Activated CD8-positive, alpha-beta memory T cell treated with anti-CD3 and anti-CD28 coated beads, Interleukin-2, amount 10 ng/mL, durations not matched to agents 7 days and 5 days (primary cell): ENCODE measurements at regions not wholly inside any gene's neighbourhood (a gene's known extent, or its start where the extent isn't known, plus 50 kb on each side); places are given as distances from the start of the nearest gene placed in this dataset.
"Not testable (repeated sequence)": the region's sequence is repeated elsewhere in the genome, so short reads cannot be mapped to it uniquely, and the experiment has no call there.

ENCODE experiments used
- ATAC-seq: fragments of 150-1000 bp; cut with Tn5 transposase; one replicate; pipeline ENCODE4 v1.10.0; 2021; ENCODE audit warnings: moderate library complexity
- CTCF ChIA-PET: fragments of 350-600 bp; sonication (Branson Sonifier 250); formaldehyde crosslinking; loops from one replicate; lab custom pipeline; 2021; ENCODE audit warnings: antibody characterized with exemption; lab: Charles Lee
- DNase-seq: peaks from one replicate; pipeline ENCODE4 v3.0.0-alpha.2; 2020
- H3K27ac Mint-ChIP-seq: one replicate; pipeline ENCODE4 v1.8.0; 2021; ENCODE audit warnings: mild to moderate bottlenecking, mixed read lengths
- H3K27me3 Mint-ChIP-seq: one replicate; pipeline ENCODE4 v1.8.0; 2021; ENCODE audit warnings: mixed read lengths
- H3K36me3 Mint-ChIP-seq: one replicate; pipeline ENCODE4 v1.8.0; 2021; ENCODE audit warnings: mild to moderate bottlenecking, mixed read lengths
- H3K4me1 Mint-ChIP-seq: one replicate; pipeline ENCODE4 v1.8.0; 2021; ENCODE audit warnings: mixed read lengths
- H3K4me3 Mint-ChIP-seq: one replicate; pipeline ENCODE4 v1.8.0; 2021; ENCODE audit warnings: mild to moderate bottlenecking, moderate library complexity, mixed read lengths
- H3K9me3 Mint-ChIP-seq: one replicate; pipeline ENCODE4 v1.8.0; 2022; ENCODE audit warnings: low read depth, mixed read lengths

- Mint-ChIP-seq H3K27ac (no peak overlapping the region), H3K4me1 (no peaks in the 10 kb centered on the region), H3K4me3 (no peak overlapping the region), H3K9me3 (peaks cover 2% of the 10 kb centered on the region), H3K27me3 (no peaks in the 10 kb centered on the region), H3K36me3 (no peaks in the 10 kb centered on the region)
- CTCF ChIA-PET, result no interaction called here
- DNase-seq (no peak), ATAC-seq (no peak)
Measured at GRCh38 chr16:86885139-86885538, 306.8 kb downstream of the FOXL1 start.

- DNase-seq (no peak), ATAC-seq (no peak)
- peaks cover 2% of the 10 kb centered on the region for H3K9me3 Mint-ChIP-seq
- no peak overlapping the region for H3K27ac Mint-ChIP-seq
- CTCF ChIA-PET, result no interaction called here
- H3K4me1 Mint-ChIP-seq, result no peaks in the 10 kb centered on the region
- no peaks in the 10 kb centered on the region for H3K36me3 Mint-ChIP-seq
- H3K27me3 Mint-ChIP-seq, result no peaks in the 10 kb centered on the region
- no peak overlapping the region for H3K4me3 Mint-ChIP-seq
Measured at GRCh38 chr16:86886651-86887050, 308.3 kb downstream of the FOXL1 start.

- no peak for DNase-seq
- H3K4me3 Mint-ChIP-seq, result no peak overlapping the region
- H3K27me3 Mint-ChIP-seq, result no peaks in the 10 kb centered on the region
- no peaks in the 10 kb centered on the region for H3K36me3 Mint-ChIP-seq
- H3K9me3 Mint-ChIP-seq, result peaks cover 2% of the 10 kb centered on the region
- CTCF ChIA-PET, result no interaction called here
- no peak for ATAC-seq
- H3K27ac Mint-ChIP-seq, result no peak overlapping the region
- H3K4me1 Mint-ChIP-seq, result no peaks in the 10 kb centered on the region
Measured at GRCh38 chr16:86887416-86887815, 309.1 kb downstream of the FOXL1 start.

- Mint-ChIP-seq H3K4me3 (no peak overlapping the region), H3K27me3 (no peaks in the 10 kb centered on the region), H3K9me3 (peaks cover 2% of the 10 kb centered on the region), H3K27ac (no peak overlapping the region), H3K36me3 (no peaks in the 10 kb centered on the region), H3K4me1 (no peaks in the 10 kb centered on the region)
- no peak for ATAC-seq
- DNase-seq, result no peak
- CTCF ChIA-PET, result no interaction called here
Measured at GRCh38 chr16:86888231-86889053, 310.1 kb downstream of the FOXL1 start.

- DNase-seq, H3K9me3 Mint-ChIP-seq, H3K27me3 Mint-ChIP-seq, H3K36me3 Mint-ChIP-seq, H3K4me1 Mint-ChIP-seq, CTCF ChIA-PET, ATAC-seq, H3K27ac Mint-ChIP-seq, H3K4me3 Mint-ChIP-seq: not testable (repeated sequence)
Measured at GRCh38 chr16:86889054-86889366, 310.7 kb downstream of the FOXL1 start.

GRCh38 chr16:86889974-86890373 is 311.6 kb downstream of the FOXL1 start:
- Mint-ChIP-seq H3K27me3 (no peaks in the 10 kb centered on the region), H3K27ac (no peak overlapping the region), H3K4me1 (no peaks in the 10 kb centered on the region), H3K9me3 (peaks cover 2% of the 10 kb centered on the region), H3K4me3 (no peak overlapping the region), H3K36me3 (no peaks in the 10 kb centered on the region)
- no peak for ATAC-seq
- no peak for DNase-seq
- CTCF ChIA-PET, result no interaction called here

- Mint-ChIP-seq H3K4me3 (no peak overlapping the region), H3K4me1 (no peaks in the 10 kb centered on the region), H3K36me3 (no peaks in the 10 kb centered on the region), H3K27me3 (no peaks in the 10 kb centered on the region), H3K9me3 (peaks cover 2% of the 10 kb centered on the region), H3K27ac (no peak overlapping the region)
- CTCF ChIA-PET, result no interaction called here
- ATAC-seq (no peak), DNase-seq (no peak)
Measured at GRCh38 chr16:86891121-86891520, 312.8 kb downstream of the FOXL1 start.

GRCh38 chr16:86891631-86892030 is 313.3 kb downstream of the FOXL1 start:
- no peaks in the 10 kb centered on the region for H3K27me3 Mint-ChIP-seq
- ATAC-seq (no peak), DNase-seq (no peak)
- H3K9me3 Mint-ChIP-seq, result peaks cover 2% of the 10 kb centered on the region
- no peaks in the 10 kb centered on the region for H3K36me3 Mint-ChIP-seq
- H3K4me3 Mint-ChIP-seq, result no peak overlapping the region
- H3K4me1 Mint-ChIP-seq, result no peaks in the 10 kb centered on the region
- no peak overlapping the region for H3K27ac Mint-ChIP-seq
- CTCF ChIA-PET, result no interaction called here

GRCh38 chr16:86892509-86892908 is 314.2 kb downstream of the FOXL1 start:
- Mint-ChIP-seq H3K9me3 (peaks cover 2% of the 10 kb centered on the region), H3K27me3 (no peaks in the 10 kb centered on the region), H3K4me3 (no peak overlapping the region), H3K36me3 (no peaks in the 10 kb centered on the region), H3K27ac (no peak overlapping the region), H3K4me1 (no peaks in the 10 kb centered on the region)
- ATAC-seq, result no peak
- CTCF ChIA-PET, result no interaction called here
- DNase-seq, result no peak

- no peak for DNase-seq
- peaks cover 2% of the 10 kb centered on the region for H3K9me3 Mint-ChIP-seq
- no peak overlapping the region for H3K27ac Mint-ChIP-seq
- no peak for ATAC-seq
- no peaks in the 10 kb centered on the region for H3K4me1 Mint-ChIP-seq
- CTCF ChIA-PET, result no interaction called here
- H3K4me3 Mint-ChIP-seq, result no peak overlapping the region
- no peaks in the 10 kb centered on the region for H3K27me3 Mint-ChIP-seq
- no peaks in the 10 kb centered on the region for H3K36me3 Mint-ChIP-seq
Measured at GRCh38 chr16:86893506-86893905, 315.2 kb downstream of the FOXL1 start.

GRCh38 chr16:86894029-86894567 is 315.7 kb downstream of the FOXL1 start:
- H3K36me3 Mint-ChIP-seq, result no peaks in the 10 kb centered on the region
- no peaks in the 10 kb centered on the region for H3K4me1 Mint-ChIP-seq
- no peak overlapping the region for H3K4me3 Mint-ChIP-seq
- CTCF ChIA-PET, result no interaction called here
- no peak overlapping the region for H3K27ac Mint-ChIP-seq
- no peak for DNase-seq
- no peak for ATAC-seq
- peaks cover 2% of the 10 kb centered on the region for H3K9me3 Mint-ChIP-seq
- H3K27me3 Mint-ChIP-seq, result no peaks in the 10 kb centered on the region

GRCh38 chr16:86894925-86895324 is 316.6 kb downstream of the FOXL1 start:
- no peak for DNase-seq
- Mint-ChIP-seq H3K9me3 (no peaks in the 10 kb centered on the region), H3K36me3 (no peaks in the 10 kb centered on the region), H3K27me3 (no peaks in the 10 kb centered on the region), H3K4me1 (no peaks in the 10 kb centered on the region), H3K4me3 (no peak overlapping the region), H3K27ac (no peak overlapping the region)
- CTCF ChIA-PET, result no interaction called here
- ATAC-seq, result no peak

- Mint-ChIP-seq H3K4me3 (no peak overlapping the region), H3K4me1 (no peaks in the 10 kb centered on the region), H3K27ac (no peak overlapping the region), H3K27me3 (no peaks in the 10 kb centered on the region), H3K36me3 (no peaks in the 10 kb centered on the region), H3K9me3 (no peaks in the 10 kb centered on the region)
- no peak for DNase-seq
- ATAC-seq, result no peak
- CTCF ChIA-PET, result no interaction called here
Measured at GRCh38 chr16:86895606-86896005, 317.3 kb downstream of the FOXL1 start.

GRCh38 chr16:86896976-86897375 is 318.6 kb downstream of the FOXL1 start:
- no peak for ATAC-seq
- Mint-ChIP-seq H3K36me3 (no peaks in the 10 kb centered on the region), H3K9me3 (no peaks in the 10 kb centered on the region), H3K4me3 (no peak overlapping the region), H3K4me1 (no peaks in the 10 kb centered on the region), H3K27ac (no peak overlapping the region), H3K27me3 (no peaks in the 10 kb centered on the region)
- CTCF ChIA-PET, result no interaction called here
- no peak for DNase-seq
